Heart right ventricle (tissue), 16 donors: ENCODE measurements at regions not wholly inside any gene's neighbourhood (a gene's known extent, or its start where the extent isn't known, plus 50 kb on each side); places are given as distances from the start of the nearest gene placed in this dataset.

Experiments used
- ATAC-seq, 8 donors: fragments of 200-7000 bp; cut with Tn5 transposase; one replicate each; pipeline ENCODE4 v1.9.1; 2020; ENCODE audit warnings: mild to moderate bottlenecking in 8 of 8, moderate library complexity in 8 of 8, moderate number of reproducible peaks in 1 of 8
- DNase-seq, 2 donors: peaks; one replicate each; pipeline ENCODE4 v3.0.0-alpha.2; 2020
- H3K27ac ChIP-seq, 10 donors: fragments of 200-600 bp; sonication (generic) in 2 of 10; one replicate each; pipeline versions ENCODE4 v1.5.0 to v1.8.0; 2020 to 2022; ENCODE audit warnings: mild to moderate bottlenecking in 3 of 10
- H3K27me3 ChIP-seq, 7 donors: fragments of 200-600 bp; one replicate each; pipeline ENCODE4 v1.8.0; 2021 to 2022; ENCODE audit warnings: mild to moderate bottlenecking in 2 of 7
- H3K36me3 ChIP-seq, 9 donors: fragments of 200-600 bp; sonication (generic) in 1 of 9; one replicate each; pipeline versions ENCODE4 v1.5.0 to v1.8.0; 2020 to 2022; ENCODE audit warnings: mild to moderate bottlenecking in 2 of 9
- H3K4me1 ChIP-seq, 9 donors: fragments of 200-600 bp; sonication (generic) in 1 of 9; one replicate each; pipeline versions ENCODE4 v1.5.0 to v1.8.0; 2020 to 2022; ENCODE audit warnings: mild to moderate bottlenecking in 4 of 9
- H3K4me3 ChIP-seq, 10 donors: fragments of 200-600 bp; sonication (generic) in 2 of 10; one replicate each; pipeline versions ENCODE4 v1.5.0 to v1.8.0; 2020 to 2022; ENCODE audit warnings: mild to moderate bottlenecking in 7 of 10, moderate library complexity in 2 of 10
- H3K9me3 ChIP-seq, 11 donors: fragments of 200-600 bp in 10 of 11; sonication (generic) in 2 of 11; one replicate each; pipeline versions ENCODE4 v1.5.0 to v1.8.0; 2013 to 2022; ENCODE audit warnings: mild to moderate bottlenecking in 2 of 11, control low read depth in 1 of 11, moderate library complexity in 1 of 11
- CTCF ChIP-seq, 9 donors: fragments of 200-600 bp; sonication (generic) in 2 of 9; IDR thresholded peaks; one replicate each; pipeline versions ENCODE4 v1.5.0 to v1.8.0; 2021 to 2022; ENCODE audit warnings: antibody characterized with exemption in 9 of 9, mild to moderate bottlenecking in 5 of 9, moderate library complexity in 1 of 9
- WGBS, 2 donors: extraction: QIAGEN DNeasy Blood & Tissue Kit; methylation state at CpG; one replicate each; pipeline ENCODE4 v1.1.7; 2013; ENCODE audit warnings: inconsistent platforms in 1 of 2; 5-methylcytosine and 5-hydroxymethylcytosine counted together
- intact Hi-C, 10 donors: fragments of 100-400 bp; cut with DNase I; formaldehyde crosslinking; loops; one replicate each; pipeline versions ENCODE4 v1.11.1 to v1.14.2; 2022
- donor health status: Arrhythmogenic right ventricular cardiomyopathy.
- donor health status: ischemic (EF 13 %, LVEDD 7.1; RV severe dilation, severe dysfunction).
- donor health status: healthy with polysubstance abuse.
- donor health status: DM: no; HTN: yes; CAD: no.
- donor health status: DM: no; HTN: no; CAD: no.
- donor health status: ischemic (EF 25% LVEDD 6.9; RV normal size, moderate dysfunction).
- donor health status: ischemic (EF 25% LVEDD 5.7; RV mildly dilated, moderate dysfunction).
- donor health status: healthy.
- donor health status: DM: yes; HTN: yes; CAD: no.
- donor health status: Ischemic cardiomyopathy.
- donor health status: ischemic (EF 35%, LVEDD 5.7; RV mildly dilated, moderate dysfunction).
- donor health status: nonischemic (EF 11% LVEDD 7.7; RV severe dilation, severe dysfunction).
- donor health status: DM: yes; HTN: yes; CAD: no.
- donor health status: PGD.
- donor health status: ischemic (EF 29% LVEDD 5.4; RV normal size, mild dysfunction).
- donor health status: nonischemic (EF 23%, LVEDD 6.1; RV moderate dilation, normal function).

GRCh38 chr22:49717322-49717919 lies 110.3 kb downstream of the BRD1 start:
- H3K27me3 ChIP-seq, result peaks cover 0 to 25% (median 10%) of the 10 kb centered on the region in 7 donors
- DNase-seq (no peak), ATAC-seq (no peak)
- H3K4me1 ChIP-seq, result no peaks in the 10 kb centered on the region
- no peaks in the 10 kb centered on the region for H3K36me3 ChIP-seq
- no peaks in the 10 kb centered on the region for H3K9me3 ChIP-seq
- intact Hi-C loops, result no loop called here
- no peak overlapping the region for H3K4me3 ChIP-seq
- 70 to 73% methylated on average over 24 of the region's 24 CpGs for WGBS, 2 donors
- no peak overlapping the region for H3K27ac ChIP-seq
- TF ChIP-seq CTCF (IDR thresholded peaks at IDR 0.05), result no peak

- no peak overlapping the region for H3K27ac ChIP-seq
- 44 to 55% methylated on average over 12 of the region's 12 CpGs for WGBS, 2 donors
- ATAC-seq, result no peak
Measured at GRCh38 chr22:49716441-49716840, 111.2 kb downstream of the BRD1 start.

GRCh38 chr22:49715450-49715849 lies 112.2 kb downstream of the BRD1 start:
- TF ChIP-seq CTCF (IDR thresholded peaks at IDR 0.05), result no peak
- no peak overlapping the region for H3K4me3 ChIP-seq
- intact Hi-C loops, result no loop called here
- no peak overlapping the region for H3K27ac ChIP-seq
- peaks cover 0 to 5% (median 0%) of the 10 kb centered on the region in 11 donors for H3K9me3 ChIP-seq
- peaks cover 0 to 38% (median 18%) of the 10 kb centered on the region in 7 donors for H3K27me3 ChIP-seq
- ATAC-seq (no peak), DNase-seq (no peak)
- WGBS, 2 donors, result 82 to 85% methylated on average over 3 of the region's 3 CpGs
- no peaks in the 10 kb centered on the region for H3K36me3 ChIP-seq
- no peaks in the 10 kb centered on the region for H3K4me1 ChIP-seq

More at GRCh38 chr22:49716441-49716840, 111.2 kb downstream of the BRD1 start:
- no peak for DNase-seq
- H3K9me3 ChIP-seq, result no peaks in the 10 kb centered on the region
- H3K27me3 ChIP-seq, result peaks cover 0 to 29% (median 20%) of the 10 kb centered on the region in 7 donors
- H3K36me3 ChIP-seq, result no peaks in the 10 kb centered on the region
- intact Hi-C loops, result no loop called here
- no peak for TF ChIP-seq CTCF (IDR thresholded peaks at IDR 0.05)
- H3K4me1 ChIP-seq, result no peaks in the 10 kb centered on the region
- no peak overlapping the region for H3K4me3 ChIP-seq

- Histone ChIP-seq H3K4me3 (no peak overlapping the region), H3K9me3 (peaks cover 0 to 29% (median 17%) of the 10 kb centered on the region in 11 donors), H3K27ac (no peak overlapping the region), H3K36me3 (no peaks in the 10 kb centered on the region), H3K27me3 (peaks cover 5 to 43% (median 23%) of the 10 kb centered on the region in 7 donors), H3K4me1 (no peaks in the 10 kb centered on the region)
- DNase-seq (no peak), ATAC-seq (no peak)
- 58 to 64% methylated on average over 15 of the region's 15 CpGs for WGBS, 2 donors
- TF ChIP-seq CTCF (IDR thresholded peaks at IDR 0.05), result no peak
- intact Hi-C loops, result no loop called here
Measured at GRCh38 chr22:49713003-49713402, 114.7 kb downstream of the BRD1 start.
